NOMO-1 (cell line): ENCODE measurements at regions not wholly inside any gene's neighbourhood (a gene's known extent, or its start where the extent isn't known, plus 50 kb on each side); places are given as distances from the start of the nearest gene placed in this dataset.
"Not testable (repeated sequence)": the region's sequence is repeated elsewhere in the genome, so short reads cannot be mapped to it uniquely, and the experiment has no call there.

Experiments
- DNase-seq, 2 experiments: peaks; one replicate each; lab custom pipeline; 2025; ENCODE audit not compliant: unreplicated experiment in 2 of 2; lab: John Stamatoyannopoulos, UW

DNA sequence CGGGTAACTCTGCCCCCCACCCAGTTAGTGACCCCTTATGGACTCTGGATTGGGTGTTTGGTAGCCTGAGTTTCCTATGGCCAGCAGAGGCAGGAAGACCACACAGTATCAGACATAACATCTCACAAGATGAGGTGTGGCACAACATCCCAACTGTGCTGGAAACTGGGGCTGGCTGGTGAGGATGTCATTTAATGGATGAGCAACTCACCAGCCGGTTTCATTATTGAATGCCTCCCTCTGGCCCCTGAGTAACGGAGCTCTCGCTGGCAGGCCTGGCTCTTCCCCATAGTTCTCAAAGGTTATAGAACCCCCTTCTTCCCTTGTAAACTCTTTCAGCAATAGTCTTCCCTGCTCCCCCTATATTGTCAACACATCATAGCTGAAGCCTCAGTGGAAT lies 195.0 kb downstream of the BCL11A start:
- no peak for DNase-seq

DNA sequence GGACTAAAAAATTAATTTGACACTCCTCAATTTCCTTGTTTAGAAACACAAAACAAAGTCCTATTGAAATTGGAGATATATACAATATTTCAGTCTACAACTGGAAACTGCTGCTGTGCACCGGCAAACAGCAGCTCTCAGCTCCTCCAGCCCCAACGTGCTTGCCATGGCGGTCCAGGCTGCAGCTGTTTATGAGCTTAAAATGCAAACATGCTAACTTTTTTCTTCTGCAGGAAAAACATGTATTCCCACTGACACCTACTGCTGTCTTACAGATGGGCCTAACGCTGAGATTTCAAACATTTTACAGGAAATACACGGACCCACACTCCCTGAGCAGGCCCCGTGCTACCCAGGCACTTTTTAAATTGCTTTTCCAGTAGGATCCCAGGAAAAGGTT lies 195.5 kb downstream of the BCL11A start:
- DNase-seq, result no peak

DNA sequence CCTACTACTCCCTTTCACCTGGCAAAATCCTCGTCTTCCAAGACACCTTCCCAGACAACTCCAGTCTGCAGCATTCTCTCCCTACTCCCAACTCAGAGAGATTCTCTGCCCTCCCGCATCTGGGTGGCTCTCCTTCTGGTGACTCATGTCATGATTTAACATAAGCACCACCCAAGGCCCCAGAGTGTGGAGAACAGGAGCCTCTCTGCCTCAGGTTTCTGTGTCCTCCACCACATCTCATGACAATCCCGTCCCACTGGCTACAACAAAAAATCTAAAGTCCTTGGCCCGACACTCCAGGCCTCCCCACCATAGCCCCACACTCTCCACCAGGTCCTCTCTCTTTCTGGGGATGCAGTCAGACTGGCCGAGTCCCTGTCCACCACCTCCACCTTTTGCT lies 197.1 kb downstream of the BCL11A start:
- peak in 1 of 2 experiments; percentile 41 for DNase-seq

- DNase-seq, result peak; percentile 14 to 67
Measured at GRCh38 chr2:60355849-60356261, 197.6 kb downstream of the BCL11A start.

- no peak for DNase-seq
Measured at GRCh38 chr2:60354713-60355112, 198.7 kb downstream of the BCL11A start.

- peak; percentile 34 to 44 for DNase-seq
Measured at GRCh38 chr2:60353863-60354262, 199.6 kb downstream of the BCL11A start.

DNA sequence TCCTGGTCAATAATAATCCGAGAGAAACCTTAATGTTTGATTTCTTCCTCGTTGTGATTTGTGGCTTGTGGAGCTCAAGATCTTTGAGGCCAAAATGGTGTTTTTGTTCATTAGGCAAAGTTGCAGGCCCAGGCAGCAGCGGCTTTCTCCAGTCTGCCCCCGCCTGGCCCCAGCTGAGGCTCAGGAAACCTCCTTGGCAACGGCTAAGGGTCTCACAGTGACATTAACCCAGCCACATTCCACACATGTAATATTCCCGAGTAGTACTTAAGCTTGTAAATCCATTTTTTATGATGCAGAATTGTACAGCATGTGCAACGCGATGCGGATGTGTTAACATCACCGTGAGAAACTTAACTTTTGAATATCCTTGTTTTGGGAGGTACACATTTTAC lies 200.1 kb downstream of the BCL11A start:
- DNase-seq, result no peak

DNA sequence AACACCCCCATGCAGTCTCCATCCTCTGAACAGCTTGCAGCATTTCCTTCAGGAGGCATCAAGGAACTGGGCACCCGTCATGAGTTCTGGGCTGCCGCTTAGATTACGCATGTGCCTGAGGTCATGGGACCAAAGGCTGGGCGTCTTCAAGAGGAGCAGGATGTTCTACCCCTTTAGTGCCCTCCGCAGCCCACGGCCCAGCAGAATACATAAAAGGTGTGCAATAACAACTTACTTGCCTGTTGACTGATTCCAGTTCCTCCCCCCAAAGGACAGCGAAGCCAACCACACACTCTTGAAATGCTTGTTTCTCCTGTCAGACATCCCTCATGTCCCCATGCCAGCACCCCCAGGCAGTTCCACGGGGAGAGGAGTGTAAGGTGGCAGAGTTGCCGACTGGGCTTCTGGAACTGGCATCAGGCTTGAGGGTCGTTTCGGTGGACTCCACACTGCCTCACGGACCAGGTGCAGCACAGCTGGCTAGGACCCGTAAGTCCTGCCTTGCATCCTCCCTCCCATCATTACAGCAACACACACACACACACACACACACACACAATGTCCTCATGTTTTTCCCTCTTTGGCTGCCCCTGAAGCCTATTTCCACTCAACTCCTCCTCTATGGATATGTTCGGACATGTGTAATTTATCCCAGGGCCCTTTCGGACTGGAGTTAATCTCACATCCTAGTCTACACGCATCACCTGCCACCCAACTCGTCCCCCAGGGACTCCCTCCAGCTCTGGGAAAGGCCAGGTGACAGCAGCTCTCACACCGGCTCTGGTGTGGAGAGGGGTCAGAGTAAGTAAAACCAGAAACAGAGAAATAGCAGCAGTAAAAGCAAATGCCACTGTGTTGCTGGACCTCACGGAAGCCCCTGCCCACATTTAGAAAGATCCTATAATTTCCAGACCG lies 200.7 kb downstream of the BCL11A start:
- no peak for DNase-seq

DNA sequence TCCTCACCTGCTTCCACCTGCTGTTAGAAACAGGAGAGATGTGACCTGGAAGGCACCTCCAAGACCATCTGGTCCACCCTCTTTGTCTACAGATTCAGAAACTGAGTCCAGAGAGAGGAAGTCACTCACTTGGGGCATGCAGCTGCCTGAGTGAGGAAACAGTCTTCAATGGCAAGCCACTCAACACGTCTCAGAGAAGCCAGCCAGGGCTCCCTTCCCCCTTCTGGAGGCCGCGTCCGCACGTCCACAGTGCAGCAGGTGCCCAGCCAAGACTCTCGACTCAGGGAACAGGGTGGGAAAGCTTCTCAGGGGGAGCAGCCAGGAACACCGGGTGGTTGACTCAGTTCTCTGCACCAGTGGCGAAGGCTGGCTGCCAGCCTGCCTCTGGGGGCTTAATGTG lies 201.7 kb downstream of the BCL11A start:
- no peak for DNase-seq

DNA sequence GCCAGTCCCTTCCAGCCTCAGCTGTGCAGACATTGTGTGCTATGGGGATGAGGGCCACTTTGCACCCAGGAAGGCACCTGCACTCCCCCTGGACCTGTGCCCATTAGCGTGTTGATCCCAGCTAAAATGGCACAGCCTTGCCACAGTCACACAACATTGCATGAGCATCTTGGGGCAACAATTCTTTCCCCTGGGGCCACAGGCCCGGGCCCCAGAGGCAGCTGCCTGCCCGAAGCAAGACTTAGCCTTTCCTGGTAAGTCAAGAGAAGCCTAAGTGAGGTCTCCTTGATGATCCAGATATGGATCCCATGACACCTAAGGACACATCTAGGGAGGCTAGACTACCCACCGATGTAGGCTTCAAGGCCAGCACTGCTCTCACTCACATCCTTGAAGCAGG lies 202.1 kb downstream of the BCL11A start:
- no peak for DNase-seq

DNA sequence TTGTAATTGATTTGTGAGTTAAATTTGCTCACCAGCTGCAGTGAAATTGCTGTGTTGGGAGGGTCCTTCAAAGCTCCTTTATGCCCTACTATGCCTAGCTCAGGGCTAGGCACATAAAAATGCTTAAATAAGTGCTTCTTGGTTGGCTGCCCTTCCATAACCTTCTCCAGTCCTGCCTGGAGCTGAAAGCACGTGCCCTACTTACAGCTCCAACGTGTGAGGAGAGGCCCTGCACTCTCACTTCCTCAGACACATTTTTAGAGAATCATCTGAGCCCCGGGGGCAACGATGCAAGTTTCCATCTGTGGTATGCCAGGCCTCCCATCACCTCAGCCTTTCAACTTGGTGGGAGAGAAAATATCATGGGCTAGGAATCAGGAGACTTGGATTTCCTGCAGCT lies 202.7 kb downstream of the BCL11A start:
- peak; percentile 15 to 39 for DNase-seq

- no peak for DNase-seq
Measured at GRCh38 chr2:60347781-60348180, 205.7 kb downstream of the BCL11A start.

DNA sequence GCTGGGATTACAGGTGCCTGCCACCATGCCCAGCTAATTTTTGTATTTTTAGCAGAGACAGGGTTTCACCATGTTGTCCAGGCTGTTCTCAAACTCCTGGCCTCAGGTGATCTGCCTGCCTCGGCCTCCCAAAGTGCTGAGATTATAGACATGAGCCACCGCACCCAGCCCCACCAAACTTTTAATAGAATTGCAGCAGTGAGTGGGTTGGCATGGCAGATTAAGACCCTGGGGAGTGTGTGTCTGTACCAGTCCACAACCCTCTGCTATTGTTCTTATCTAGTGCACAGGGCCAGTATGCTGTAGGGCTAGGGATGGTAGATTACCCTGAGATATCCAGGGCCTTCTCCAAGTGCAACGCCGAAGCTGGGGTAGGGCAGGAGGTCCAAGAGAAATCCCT lies 211.0 kb downstream of the BCL11A start:
- not testable (repeated sequence) for DNase-seq

GRCh38 chr2:60341151-60341550 lies 212.3 kb downstream of the BCL11A start:
- no peak for DNase-seq

- no peak for DNase-seq
Measured at GRCh38 chr2:60339286-60339685, 214.2 kb downstream of the BCL11A start.

DNA sequence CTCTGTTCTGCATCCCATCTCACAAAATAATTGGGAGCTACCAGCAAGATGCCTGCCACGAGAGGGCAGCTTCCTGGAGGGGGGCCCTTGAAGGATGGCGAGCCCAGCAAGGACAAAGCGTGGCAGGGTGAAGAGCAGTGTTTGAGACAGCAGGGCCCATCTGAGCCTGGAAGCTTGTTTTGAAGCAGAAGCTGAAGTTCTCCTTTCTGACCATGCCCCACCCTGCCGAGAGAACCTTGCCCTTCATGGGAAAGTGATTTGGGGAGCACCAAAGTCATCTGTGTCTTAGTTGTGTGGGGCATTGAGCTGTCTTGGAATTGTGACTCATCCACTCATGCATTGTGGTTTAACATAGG lies 216.3 kb downstream of the BCL11A start:
- peak; percentile 55 to 59 for DNase-seq

DNA sequence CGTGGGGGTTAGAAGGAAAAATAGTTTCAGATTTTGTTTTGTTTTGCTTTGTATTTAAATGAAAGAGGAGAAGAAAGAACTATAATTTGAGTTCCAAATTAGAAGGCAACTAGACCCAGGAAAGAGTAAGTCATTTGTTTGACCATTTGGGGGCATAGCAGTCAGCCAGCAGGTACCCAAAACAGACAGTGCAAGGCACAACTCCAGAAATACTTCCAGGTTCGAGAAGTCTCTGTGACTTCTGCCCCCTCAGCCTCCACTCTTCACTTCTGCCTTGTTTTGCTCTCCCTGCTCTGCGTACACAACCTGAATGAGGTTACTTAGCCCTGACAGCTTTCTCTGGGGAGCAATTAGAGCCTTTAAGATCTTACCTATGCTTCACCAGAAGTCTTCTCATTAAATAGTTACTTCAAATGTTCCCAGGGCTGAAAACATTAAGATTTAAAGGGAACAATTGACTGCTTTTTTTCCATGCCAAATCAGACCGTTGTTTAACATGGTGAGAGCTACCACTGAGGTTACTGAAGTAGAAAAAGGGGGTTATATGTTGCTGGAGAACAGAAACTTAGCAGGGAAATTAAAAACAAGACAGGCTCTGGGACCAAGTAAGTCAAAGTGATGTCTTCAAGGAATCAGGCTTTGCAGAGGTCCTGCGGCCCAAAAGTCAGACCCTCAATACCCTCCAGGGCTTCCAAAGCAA lies 216.9 kb downstream of the BCL11A start:
- peak in 1 of 2 experiments; percentile 25 for DNase-seq

DNA sequence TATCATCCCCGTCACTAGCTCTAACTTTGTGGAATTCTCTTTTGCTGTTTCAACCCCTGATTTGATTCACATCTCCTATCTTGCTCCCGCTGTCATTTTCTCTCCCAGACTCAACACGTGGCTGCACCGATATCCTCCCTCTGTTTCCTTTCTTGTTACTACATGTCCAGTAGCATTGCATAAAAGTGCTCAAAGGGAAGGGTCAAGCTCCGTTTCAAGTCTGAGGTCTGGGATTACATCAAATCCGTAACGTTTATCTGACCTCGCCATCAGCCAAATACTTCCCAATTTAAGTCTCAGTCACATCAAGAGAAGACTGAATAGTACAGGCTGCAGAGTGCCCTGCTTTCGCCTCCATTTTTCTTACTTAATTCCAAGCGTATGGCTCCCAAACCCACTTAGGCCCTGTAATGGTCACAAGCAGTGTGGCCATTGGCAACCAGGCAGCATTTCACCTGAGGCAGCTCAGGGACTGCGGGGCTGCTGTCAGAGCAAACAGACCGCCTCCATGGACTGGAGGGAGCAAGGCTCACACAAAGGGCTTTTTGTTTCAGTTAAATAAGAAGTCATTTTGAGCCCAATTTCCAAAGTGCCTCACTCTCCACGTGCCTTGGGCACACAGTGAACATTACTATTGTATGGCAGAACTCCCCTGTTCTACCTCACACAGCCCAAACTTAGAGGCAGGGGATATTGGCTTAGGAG lies 217.8 kb downstream of the BCL11A start:
- peak; percentile 16 to 32 for DNase-seq

GRCh38 chr2:60334610-60335009 lies 218.8 kb downstream of the BCL11A start:
- DNase-seq, result peak; percentile 75 to 78

GRCh38 chr2:60333264-60333663 lies 220.2 kb downstream of the BCL11A start:
- no peak for DNase-seq

- peak in 1 of 2 experiments; percentile 39 for DNase-seq
Measured at GRCh38 chr2:60331115-60331809, 222.2 kb downstream of the BCL11A start.
